ENCODE measurements at regions not wholly inside any gene's neighbourhood (a gene's known extent, or its start where the extent isn't known, plus 50 kb on each side); places are given as distances from the start of the nearest gene placed in this dataset.
A peak's percentile ranks its signal among the peaks of the same experiment; 100 is the strongest.

- CTCF ChIA-PET: interaction anchor here (0.6 to 1.7 kb wide), 6 partner anchors 9 to 462 kb away, joined by 4 to 6 read pairs (median 4); no protein-coding TSS in a partner anchor
Measured at GRCh38 chr10:61271127-61271780, 181.9 kb downstream of the TMEM26 start.

More at GRCh38 chr10:61271127-61271780, 181.9 kb downstream of the TMEM26 start:
- dilution Hi-C loops (cut with HindIII; ENCODE audit: low sequenced_read_pairs, unreplicated experiment) (no loop called here), intact Hi-C loops (cut with micrococcal nuclease) (loop anchor here (5.0 to 10.0 kb wide), 2 partner anchors 566 to 634 kb away; partner anchors contain the start of gene ARID5B), in situ Hi-C loops (cut with MboI; ENCODE audit: low sequenced_read_pairs) (no loop called here)
- Histone ChIP-seq H2BK120ac (ENCODE audit: low read depth, low read length) (peak overlapping the region; percentile 69), H2BK20ac (ENCODE audit: low read depth, low read length) (peak overlapping the region; percentile 50; the same call in 1 of the 2 replicates), H4K8ac (ENCODE audit: low read depth in 2 of 2, low read length in 2 of 2) (peak overlapping the region; percentile 30 to 37; a peak in 2 of 4 replicates), H2BK5ac (ENCODE audit: low read depth, low read length, poor library complexity, severe bottlenecking) (peak overlapping the region; percentile 26), H3K56ac (ENCODE audit: extremely low read depth, insufficient read depth, low read length) (no peak overlapping the region; the same call in 1 of the 2 replicates), H3K4me3 (ENCODE audit: insufficient read depth, low read depth, low read length) (no peak overlapping the region), H3K18ac (ENCODE audit: low read depth, low read length) (peak overlapping the region; percentile 34; the same call in 1 of the 2 replicates), H3K4me2 (ENCODE audit: low read depth, low read length) (peak overlapping the region; percentile 53; the same call in 1 of the 2 replicates), H4K5ac (ENCODE audit: low read depth, low read length) (peak overlapping the region; percentile 5; the same call in 1 of the 2 replicates), H3K27ac (ENCODE audit: insufficient read depth, low read length) (peak overlapping the region; percentile 66), H3K4ac (ENCODE audit: low read depth, low read length) (peak overlapping the region; percentile 60; the same call in 1 of the 2 replicates), H2AK5ac (ENCODE audit: low read depth, low read length) (peak overlapping the region; percentile 46; the same call in 1 of the 2 replicates), H4K91ac (ENCODE audit: insufficient read depth, low read depth, low read length) (peak overlapping the region; percentile 21; the same call in 1 of the 2 replicates), H3K9me3 (ENCODE audit: control insufficient read depth, insufficient read depth, low read length) (no peaks in the 10 kb centered on the region), H2AK9ac (replicated peaks; ENCODE audit: low read depth, low read length, poor library complexity) (no peak overlapping the region), H2BK15ac (ENCODE audit: low read depth, low read length) (peak overlapping the region; percentile 51; the same call in 1 of the 3 replicates), H3K36me3 (ENCODE audit: control insufficient read depth, insufficient read depth, low read length) (no peaks in the 10 kb centered on the region), H3K27me3 (ENCODE audit: control insufficient read depth, insufficient read depth, low read length) (no peaks in the 10 kb centered on the region), H3K23ac (ENCODE audit: low read depth, low read length) (peak overlapping the region; percentile 43; the same call in 1 of the 2 replicates), H3K9ac (ENCODE audit: low read depth, low read length) (peak overlapping the region; percentile 46; the same call in 1 of the 2 replicates), H3K9me1 (ENCODE audit: insufficient read depth, low read length) (no peaks in the 10 kb centered on the region), H3K4me1 (ENCODE audit: control insufficient read depth, insufficient read depth, low read length) (0 out of 2 replicates have a peak, but pooled peaks cover 2% of the 10 kb centered on the region), H3K14ac (replicated peaks; ENCODE audit: low read depth, low read length) (no peak overlapping the region; the same call in 1 of the 2 replicates), H3K79me1 (ENCODE audit: low read depth in 1 of 2, low read length in 2 of 2) (no peaks in the 10 kb centered on the region), H2AFZ (replicated peaks; ENCODE audit: low read length, poor library complexity) (no peak overlapping the region), H4K20me1 (ENCODE audit: insufficient read depth, low read length) (no peaks in the 10 kb centered on the region)
- no peak for TF ChIP-seq NFE2L2 (IDR thresholded peaks at IDR 0.05; ENCODE audit: low read depth, low read length)
- TF ChIP-seq CTCF (conservative IDR thresholded peaks at IDR 0.05; ENCODE audit: low read depth, low read length): peak; percentile 55
- no peak for TF ChIP-seq CHD1 (IDR thresholded peaks at IDR 0.05; ENCODE audit: low read depth, low read length)
- peak; percentile 19; the same call in 1 of the 2 replicates for TF ChIP-seq SMC3 (IDR thresholded peaks at IDR 0.05; ENCODE audit: low read depth, low read length)
- TF ChIP-seq RAD21 (IDR thresholded peaks at IDR 0.05; ENCODE audit: low read length): peak; percentile 39
- DNase-seq (peak; percentile 84), ATAC-seq (ENCODE audit: low read depth) (peak; percentile 98)
- no CpG with 5 or more reads among the region's 3 CpGs for WGBS, 2 experiments (ENCODE audit: extremely low coverage in 2 of 2, insufficient read length in 1 of 2)
- BruUV-seq (replicated peaks): no TSS peak
- POLR2A ChIA-PET (ENCODE audit: unreplicated experiment): no interaction called here
